SU-DHL-6 (cell line): ENCODE measurements at regions not wholly inside any gene's neighbourhood (a gene's known extent, or its start where the extent isn't known, plus 50 kb on each side); places are given as distances from the start of the nearest gene placed in this dataset.

Source experiments
- EZH2phosphoT487 ChIP-seq: fragments of 200-600 bp; sonication (generic), shearing (Covaris generic); conservative IDR thresholded peaks from 2 replicates; pipeline ENCODE4 v1.6.1; 2018; ENCODE audit warnings: mild to moderate bottlenecking, antibody characterized with exemption, low read length, moderate library complexity, mixed read lengths
- TF ChIP-seq, protein P1 (sequence below): fragments of 200-600 bp; sonication (generic); IDR thresholded peaks from one replicate; pipeline ENCODE4 v1.5.1; 2017; ENCODE audit warnings: antibody characterized with exemption, mild to moderate bottlenecking, low read length, moderate library complexity; ENCODE audit not compliant: insufficient read depth, poor library complexity, severe bottlenecking

DNA sequence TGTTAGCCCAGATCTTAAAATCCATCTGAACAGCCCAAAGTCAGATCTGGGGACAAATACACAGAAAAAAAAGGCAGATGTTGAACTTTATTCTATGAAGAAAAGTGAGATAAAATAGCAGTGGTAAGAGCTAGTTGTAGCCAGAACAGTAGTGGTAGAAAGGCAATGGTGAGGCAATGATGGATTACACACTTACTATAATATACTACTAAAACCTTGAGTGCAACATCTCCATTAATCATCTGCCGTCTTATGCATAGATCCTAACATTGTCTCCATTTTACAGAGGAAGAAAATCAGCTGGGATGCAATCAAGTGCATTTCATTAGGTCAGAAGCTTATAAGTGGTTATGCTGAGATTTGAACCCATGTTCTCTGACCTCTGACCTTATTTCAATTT, 699.6 kb downstream of the CDH11 start:
- TF ChIP-seq, protein P1, sequence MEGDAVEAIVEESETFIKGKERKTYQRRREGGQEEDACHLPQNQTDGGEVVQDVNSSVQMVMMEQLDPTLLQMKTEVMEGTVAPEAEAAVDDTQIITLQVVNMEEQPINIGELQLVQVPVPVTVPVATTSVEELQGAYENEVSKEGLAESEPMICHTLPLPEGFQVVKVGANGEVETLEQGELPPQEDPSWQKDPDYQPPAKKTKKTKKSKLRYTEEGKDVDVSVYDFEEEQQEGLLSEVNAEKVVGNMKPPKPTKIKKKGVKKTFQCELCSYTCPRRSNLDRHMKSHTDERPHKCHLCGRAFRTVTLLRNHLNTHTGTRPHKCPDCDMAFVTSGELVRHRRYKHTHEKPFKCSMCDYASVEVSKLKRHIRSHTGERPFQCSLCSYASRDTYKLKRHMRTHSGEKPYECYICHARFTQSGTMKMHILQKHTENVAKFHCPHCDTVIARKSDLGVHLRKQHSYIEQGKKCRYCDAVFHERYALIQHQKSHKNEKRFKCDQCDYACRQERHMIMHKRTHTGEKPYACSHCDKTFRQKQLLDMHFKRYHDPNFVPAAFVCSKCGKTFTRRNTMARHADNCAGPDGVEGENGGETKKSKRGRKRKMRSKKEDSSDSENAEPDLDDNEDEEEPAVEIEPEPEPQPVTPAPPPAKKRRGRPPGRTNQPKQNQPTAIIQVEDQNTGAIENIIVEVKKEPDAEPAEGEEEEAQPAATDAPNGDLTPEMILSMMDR = no peak
- TF ChIP-seq EZH2phosphoT487 = no peak
